Mammary epithelial cell (primary cell): ENCODE measurements at regions not wholly inside any gene's neighbourhood (a gene's known extent, or its start where the extent isn't known, plus 50 kb on each side); places are given as distances from the start of the nearest gene placed in this dataset.

ENCODE experiments used
- EZH2 ChIP-seq: IDR thresholded peaks from 2 replicates; pipeline ENCODE4 v1.6.1; 2012; ENCODE audit warnings: low read length, inconsistent platforms, borderline replicate concordance
- TF ChIP-seq, protein P1 (sequence below), 2 donors: IDR thresholded peaks in 1 of 2; conservative IDR thresholded peaks in 1 of 2; 2 replicates each; pipeline ENCODE4 v1.5.1; 2011 to 2012; ENCODE audit warnings: inconsistent platforms in 2 of 2, low read length in 2 of 2, mild to moderate bottlenecking in 2 of 2, control low read depth in 1 of 2, low read depth in 1 of 2; ENCODE audit not compliant: insufficient read depth in 1 of 2; ENCODE audit errors: extremely low read depth in 1 of 2

DNA sequence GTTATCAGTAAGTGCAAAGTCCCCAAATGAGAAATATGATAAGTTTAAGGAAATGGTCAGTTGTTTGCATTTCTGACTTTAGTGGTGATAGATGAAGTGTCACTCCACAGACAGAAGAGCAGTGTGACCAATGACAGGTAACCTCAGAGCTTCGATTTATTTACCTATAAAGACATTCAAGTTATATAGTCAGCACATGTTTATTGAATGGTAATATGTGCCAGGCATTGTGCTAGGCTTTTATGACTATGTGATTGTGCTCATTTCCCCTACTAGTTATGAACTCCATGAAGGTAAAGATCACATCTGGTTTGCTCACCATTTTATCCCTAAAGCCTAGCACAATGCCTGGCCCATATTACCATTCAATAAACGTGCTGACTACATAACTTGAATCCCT lies 222.4 kb downstream of the HHIPL2 start:
- TF ChIP-seq, protein P1, sequence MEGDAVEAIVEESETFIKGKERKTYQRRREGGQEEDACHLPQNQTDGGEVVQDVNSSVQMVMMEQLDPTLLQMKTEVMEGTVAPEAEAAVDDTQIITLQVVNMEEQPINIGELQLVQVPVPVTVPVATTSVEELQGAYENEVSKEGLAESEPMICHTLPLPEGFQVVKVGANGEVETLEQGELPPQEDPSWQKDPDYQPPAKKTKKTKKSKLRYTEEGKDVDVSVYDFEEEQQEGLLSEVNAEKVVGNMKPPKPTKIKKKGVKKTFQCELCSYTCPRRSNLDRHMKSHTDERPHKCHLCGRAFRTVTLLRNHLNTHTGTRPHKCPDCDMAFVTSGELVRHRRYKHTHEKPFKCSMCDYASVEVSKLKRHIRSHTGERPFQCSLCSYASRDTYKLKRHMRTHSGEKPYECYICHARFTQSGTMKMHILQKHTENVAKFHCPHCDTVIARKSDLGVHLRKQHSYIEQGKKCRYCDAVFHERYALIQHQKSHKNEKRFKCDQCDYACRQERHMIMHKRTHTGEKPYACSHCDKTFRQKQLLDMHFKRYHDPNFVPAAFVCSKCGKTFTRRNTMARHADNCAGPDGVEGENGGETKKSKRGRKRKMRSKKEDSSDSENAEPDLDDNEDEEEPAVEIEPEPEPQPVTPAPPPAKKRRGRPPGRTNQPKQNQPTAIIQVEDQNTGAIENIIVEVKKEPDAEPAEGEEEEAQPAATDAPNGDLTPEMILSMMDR (conservative IDR thresholded peaks at IDR 0.05 in 1 of 2, IDR thresholded peaks at IDR 0.05 in 1 of 2; ENCODE audit: extremely low read depth in 1 of 2, insufficient read depth in 1 of 2, low read depth in 1 of 2, low read length in 2 of 2), result no peak
- no peak for TF ChIP-seq EZH2
